IMR-90 (cell line): ENCODE measurements at regions not wholly inside any gene's neighbourhood (a gene's known extent, or its start where the extent isn't known, plus 50 kb on each side); places are given as distances from the start of the nearest gene placed in this dataset.
A peak's percentile ranks its signal among the peaks of the same experiment; 100 is the strongest.

ENCODE experiments used
- ATAC-seq: fragments of 200-7000 bp; cut with Tn5 transposase; 2 replicates; pipeline ENCODE4 v1.9.1; 2020; ENCODE audit warnings: low read depth, mild to moderate bottlenecking, moderate library complexity
- BruUV-seq: library from RNA; stranded (reverse); fragments of 400-500 nt; replicated peaks from 2 replicates; lab custom pipeline; 2021; lab: Mats Ljungman, UMichigan
- CTCF ChIA-PET: fragments of 300-600 bp; formaldehyde crosslinking; extraction: SDS; loops from one replicate; lab custom pipeline; 2021; ENCODE audit warnings: antibody characterized with exemption; lab: Yijun Ruan, JAX
- POLR2A ChIA-PET: fragments of 300-600 bp; sonication (Branson Sonifier 250); formaldehyde crosslinking; loops from one replicate; lab custom pipeline; 2022; ENCODE audit warnings: antibody characterized with exemption; ENCODE audit not compliant: unreplicated experiment; lab: Charles Lee
- DNase-seq: peaks from one replicate; pipeline ENCODE4 v3.0.0; 2013
- H2AFZ ChIP-seq: replicated peaks from 2 replicates; pipeline ENCODE3; 2013; ENCODE audit warnings: low read length, mild to moderate bottlenecking; ENCODE audit not compliant: poor library complexity
- H2AK5ac ChIP-seq: 2 replicates; pipeline ENCODE4 v1.6.1; 2013; ENCODE audit warnings: low read depth, low read length, inconsistent platforms
- H2AK9ac ChIP-seq: replicated peaks from 2 replicates; pipeline ENCODE3; 2013; ENCODE audit warnings: mild to moderate bottlenecking, low read depth, low read length, moderate library complexity; ENCODE audit not compliant: poor library complexity
- H2BK120ac ChIP-seq: 2 replicates; pipeline ENCODE4 v1.6.1; 2013; ENCODE audit warnings: low read depth, low read length, inconsistent platforms
- H2BK15ac ChIP-seq: 3 replicates; pipeline ENCODE4 v1.6.1; 2013; ENCODE audit warnings: low read depth, low read length, inconsistent platforms
- H2BK20ac ChIP-seq: 2 replicates; pipeline ENCODE4 v1.6.1; 2013; ENCODE audit warnings: low read depth, mild to moderate bottlenecking, inconsistent platforms, low read length, moderate library complexity
- H2BK5ac ChIP-seq: 2 replicates; pipeline ENCODE4 v1.6.1; 2013; ENCODE audit warnings: mild to moderate bottlenecking, low read depth, low read length, inconsistent platforms; ENCODE audit not compliant: poor library complexity, severe bottlenecking
- H3K14ac ChIP-seq: replicated peaks from 2 replicates; pipeline ENCODE4 v1.6.1; 2013; ENCODE audit warnings: low read depth, low read length, inconsistent platforms
- H3K18ac ChIP-seq: 2 replicates; pipeline ENCODE4 v1.6.1; 2013; ENCODE audit warnings: low read depth, low read length, control low read depth
- H3K23ac ChIP-seq: 2 replicates; pipeline ENCODE4 v1.6.1; 2013; ENCODE audit warnings: low read depth, low read length, inconsistent platforms
- H3K27ac ChIP-seq: 2 replicates; pipeline ENCODE4 v1.5.1; 2013; ENCODE audit warnings: mild to moderate bottlenecking, control low read depth, low read length; ENCODE audit not compliant: insufficient read depth
- H3K27me3 ChIP-seq: 2 replicates; pipeline ENCODE4 v1.6.1; 2013; ENCODE audit warnings: low read length; ENCODE audit not compliant: control insufficient read depth, insufficient read depth
- H3K36me3 ChIP-seq: 2 replicates; pipeline ENCODE4 v1.6.1; 2013; ENCODE audit warnings: low read length, mixed read lengths; ENCODE audit not compliant: control insufficient read depth, insufficient read depth
- H3K4ac ChIP-seq: 2 replicates; pipeline ENCODE4 v1.6.1; 2013; ENCODE audit warnings: low read depth, low read length, inconsistent platforms
- H3K4me1 ChIP-seq: 2 replicates; pipeline ENCODE4 v1.6.1; 2013; ENCODE audit warnings: low read length, mixed read lengths; ENCODE audit not compliant: control insufficient read depth, insufficient read depth
- H3K4me2 ChIP-seq: 2 replicates; pipeline ENCODE4 v1.6.1; 2013; ENCODE audit warnings: low read depth, mild to moderate bottlenecking, control low read depth, low read length, moderate library complexity
- H3K4me3 ChIP-seq: 2 replicates; pipeline ENCODE4 v1.5.1; 2013; ENCODE audit warnings: low read depth, mild to moderate bottlenecking, control low read depth, low read length, moderate library complexity; ENCODE audit not compliant: insufficient read depth
- H3K56ac ChIP-seq: 2 replicates; pipeline ENCODE4 v1.6.1; 2013; ENCODE audit warnings: low read length, inconsistent platforms; ENCODE audit not compliant: insufficient read depth; ENCODE audit errors: extremely low read depth
- H3K79me1 ChIP-seq, 2 experiments: 2 replicates each; pipeline ENCODE4 v1.6.1; 2013; ENCODE audit warnings: low read length in 2 of 2, inconsistent platforms in 1 of 2, low read depth in 1 of 2
- H3K9ac ChIP-seq: 2 replicates; pipeline ENCODE4 v1.6.1; 2013; ENCODE audit warnings: low read depth, low read length, control low read depth
- H3K9me1 ChIP-seq: 2 replicates; pipeline ENCODE4 v1.6.1; 2013; ENCODE audit warnings: low read length, inconsistent platforms; ENCODE audit not compliant: insufficient read depth
- H3K9me3 ChIP-seq: 2 replicates; pipeline ENCODE4 v1.6.1; 2013; ENCODE audit warnings: low read length; ENCODE audit not compliant: control insufficient read depth, insufficient read depth
- H4K20me1 ChIP-seq: 2 replicates; pipeline ENCODE4 v1.6.1; 2013; ENCODE audit warnings: low read length, inconsistent platforms; ENCODE audit not compliant: insufficient read depth
- H4K5ac ChIP-seq: 2 replicates; pipeline ENCODE4 v1.6.1; 2013; ENCODE audit warnings: mild to moderate bottlenecking, low read depth, low read length, control low read depth
- H4K8ac ChIP-seq, 2 experiments: 2 replicates each; pipeline ENCODE4 v1.6.1; 2013; ENCODE audit warnings: low read depth in 2 of 2, low read length in 2 of 2, control low read depth in 1 of 2, inconsistent platforms in 1 of 2
- H4K91ac ChIP-seq: 2 replicates; pipeline ENCODE4 v1.6.1; 2013; ENCODE audit warnings: low read depth, low read length, inconsistent platforms; ENCODE audit not compliant: insufficient read depth
- BHLHE40 ChIP-seq: fragments of 150-350 bp; IDR thresholded peaks from 2 replicates; pipeline ENCODE4 v1.6.1; 2016; ENCODE audit warnings: mild to moderate bottlenecking, low read depth, low read length
- MAFK ChIP-seq: IDR thresholded peaks from 2 replicates; pipeline ENCODE4 v1.6.1; 2012; ENCODE audit warnings: low read depth, low read length, improper control_type of control experiment
- MAZ ChIP-seq: IDR thresholded peaks from 2 replicates; pipeline ENCODE4 v1.6.1; 2012; ENCODE audit warnings: low read depth, mild to moderate bottlenecking, low read length, improper control_type of control experiment, moderate library complexity, borderline replicate concordance
- MXI1 ChIP-seq: IDR thresholded peaks from 2 replicates; pipeline ENCODE4 v1.6.1; 2012; ENCODE audit warnings: low read depth, mild to moderate bottlenecking, low read length, moderate library complexity, borderline replicate concordance
- POLR2A ChIP-seq: IDR thresholded peaks from 2 replicates; pipeline ENCODE4 v1.6.1; 2012; ENCODE audit warnings: mild to moderate bottlenecking, low read depth, low read length
- USF2 ChIP-seq: fragments of 150-350 bp; IDR thresholded peaks from 2 replicates; pipeline ENCODE4 v1.6.1; 2017; ENCODE audit warnings: mild to moderate bottlenecking, antibody characterized with exemption, low read length, low read depth
- WGBS, 2 experiments: methylation state at CpG; one replicate each; pipeline versions ENCODE4 v1.1.5 to v1.1.7; 2013; ENCODE audit warnings: missing lambda C conversion rate in 2 of 2; ENCODE audit not compliant: insufficient read length in 1 of 2; ENCODE audit errors: extremely low coverage in 2 of 2; 5-methylcytosine and 5-hydroxymethylcytosine counted together
- dilution Hi-C: fragments of 300-500 bp; cut with HindIII; formaldehyde crosslinking; loops from one replicate; pipeline ENCODE4 v1.14.3; 2018; ENCODE audit warnings: low sequenced_read_pairs; ENCODE audit not compliant: unreplicated experiment
- in situ Hi-C: fragments of 300-500 bp; cut with MboI; formaldehyde crosslinking; loops from 3 replicates; pipeline ENCODE4 v1.14.3; 2019; ENCODE audit warnings: low sequenced_read_pairs, inconsistent platforms, mixed read lengths
- intact Hi-C: fragments of 100-400 bp; cut with micrococcal nuclease; formaldehyde crosslinking; loops from 2 replicates; pipeline ENCODE4 v1.10.0; 2022
- TF ChIP-seq, protein P1 (sequence below): conservative IDR thresholded peaks from 2 replicates; pipeline ENCODE4 v1.5.1; 2012; ENCODE audit warnings: mild to moderate bottlenecking, low read depth, low read length, improper control_type of control experiment

GRCh38 chr6:11875325-11876109 lies 96.9 kb upstream of the ADTRP start:
- 0 out of 2 replicates have a peak overlapping the region, but pooled peaks have one; percentile 18 for H2BK20ac ChIP-seq
- dilution Hi-C loops (no loop called here), in situ Hi-C loops (no loop called here), intact Hi-C loops (no loop called here)
- H3K27me3 ChIP-seq = no peaks in the 10 kb centered on the region
- no peak overlapping the region for H3K23ac ChIP-seq
- H3K14ac ChIP-seq = no peak overlapping the region
- ChIA-PET POLR2A (no interaction called here), CTCF (no interaction called here)
- H2AK9ac ChIP-seq = no peak overlapping the region
- H3K9ac ChIP-seq = no peak overlapping the region
- no peak overlapping the region for H4K5ac ChIP-seq
- H4K8ac ChIP-seq = no peak overlapping the region
- peaks cover 7% of the 10 kb centered on the region for H3K4me1 ChIP-seq
- no peaks in the 10 kb centered on the region for H3K9me3 ChIP-seq
- peak overlapping the region; percentile 17; the same call in 1 of the 2 replicates for H3K18ac ChIP-seq
- ATAC-seq (no peak), DNase-seq (no peak)
- no peak overlapping the region for H4K91ac ChIP-seq
- H2BK120ac ChIP-seq = no peak overlapping the region
- no TSS peak for BruUV-seq
- no peak overlapping the region for H3K4me2 ChIP-seq
- H2BK5ac ChIP-seq = no peak overlapping the region
- no peak overlapping the region for H2AFZ ChIP-seq
- H3K36me3 ChIP-seq = no peaks in the 10 kb centered on the region
- H3K56ac ChIP-seq = no peak overlapping the region
- no peak overlapping the region for H3K4ac ChIP-seq
- H4K20me1 ChIP-seq = no peaks in the 10 kb centered on the region
- no peak overlapping the region for H3K4me3 ChIP-seq
- TF ChIP-seq MXI1 (no peak), MAZ (no peak), POLR2A (no peak), BHLHE40 (no peak), MAFK (no peak), USF2 (no peak)
- TF ChIP-seq, protein P1, sequence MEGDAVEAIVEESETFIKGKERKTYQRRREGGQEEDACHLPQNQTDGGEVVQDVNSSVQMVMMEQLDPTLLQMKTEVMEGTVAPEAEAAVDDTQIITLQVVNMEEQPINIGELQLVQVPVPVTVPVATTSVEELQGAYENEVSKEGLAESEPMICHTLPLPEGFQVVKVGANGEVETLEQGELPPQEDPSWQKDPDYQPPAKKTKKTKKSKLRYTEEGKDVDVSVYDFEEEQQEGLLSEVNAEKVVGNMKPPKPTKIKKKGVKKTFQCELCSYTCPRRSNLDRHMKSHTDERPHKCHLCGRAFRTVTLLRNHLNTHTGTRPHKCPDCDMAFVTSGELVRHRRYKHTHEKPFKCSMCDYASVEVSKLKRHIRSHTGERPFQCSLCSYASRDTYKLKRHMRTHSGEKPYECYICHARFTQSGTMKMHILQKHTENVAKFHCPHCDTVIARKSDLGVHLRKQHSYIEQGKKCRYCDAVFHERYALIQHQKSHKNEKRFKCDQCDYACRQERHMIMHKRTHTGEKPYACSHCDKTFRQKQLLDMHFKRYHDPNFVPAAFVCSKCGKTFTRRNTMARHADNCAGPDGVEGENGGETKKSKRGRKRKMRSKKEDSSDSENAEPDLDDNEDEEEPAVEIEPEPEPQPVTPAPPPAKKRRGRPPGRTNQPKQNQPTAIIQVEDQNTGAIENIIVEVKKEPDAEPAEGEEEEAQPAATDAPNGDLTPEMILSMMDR = no peak
- no peaks in the 10 kb centered on the region for H3K79me1 ChIP-seq
- 0 out of 3 replicates have a peak overlapping the region, but pooled peaks have one; percentile 35 for H2BK15ac ChIP-seq
- whole genome bisulfite sequencing, 2 experiments = 95% methylated on average over 4 of the region's 9 CpGs; no CpG with 5 or more reads in 1 of the 2 experiments
- no peak overlapping the region for H3K27ac ChIP-seq
- H2AK5ac ChIP-seq = no peak overlapping the region
- peaks cover 5% of the 10 kb centered on the region for H3K9me1 ChIP-seq
